ENCODE measurements at regions not wholly inside any gene's neighbourhood (a gene's known extent, or its start where the extent isn't known, plus 50 kb on each side); places are given as distances from the start of the nearest gene placed in this dataset.

GRCh38 chr17:79518585-79519523 lies 92.0 kb downstream of the RBFOX3 start:
- TF ChIP-seq, protein P1, sequence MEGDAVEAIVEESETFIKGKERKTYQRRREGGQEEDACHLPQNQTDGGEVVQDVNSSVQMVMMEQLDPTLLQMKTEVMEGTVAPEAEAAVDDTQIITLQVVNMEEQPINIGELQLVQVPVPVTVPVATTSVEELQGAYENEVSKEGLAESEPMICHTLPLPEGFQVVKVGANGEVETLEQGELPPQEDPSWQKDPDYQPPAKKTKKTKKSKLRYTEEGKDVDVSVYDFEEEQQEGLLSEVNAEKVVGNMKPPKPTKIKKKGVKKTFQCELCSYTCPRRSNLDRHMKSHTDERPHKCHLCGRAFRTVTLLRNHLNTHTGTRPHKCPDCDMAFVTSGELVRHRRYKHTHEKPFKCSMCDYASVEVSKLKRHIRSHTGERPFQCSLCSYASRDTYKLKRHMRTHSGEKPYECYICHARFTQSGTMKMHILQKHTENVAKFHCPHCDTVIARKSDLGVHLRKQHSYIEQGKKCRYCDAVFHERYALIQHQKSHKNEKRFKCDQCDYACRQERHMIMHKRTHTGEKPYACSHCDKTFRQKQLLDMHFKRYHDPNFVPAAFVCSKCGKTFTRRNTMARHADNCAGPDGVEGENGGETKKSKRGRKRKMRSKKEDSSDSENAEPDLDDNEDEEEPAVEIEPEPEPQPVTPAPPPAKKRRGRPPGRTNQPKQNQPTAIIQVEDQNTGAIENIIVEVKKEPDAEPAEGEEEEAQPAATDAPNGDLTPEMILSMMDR (IDR thresholded peaks at IDR 0.05): no peak
- no peak for TF ChIP-seq POLR2AphosphoS5 (IDR thresholded peaks at IDR 0.05)

Data from prostate gland (tissue), 2 donors.